K562 (cell line): ENCODE measurements at regions not wholly inside any gene's neighbourhood (a gene's known extent, or its start where the extent isn't known, plus 50 kb on each side); places are given as distances from the start of the nearest gene placed in this dataset.

Experiments
- ATAC-seq: fragments of 200-7000 bp; cut with Tn5 transposase; 3 replicates; pipeline ENCODE4 v1.9.1; 2020; ENCODE audit warnings: moderate library complexity
- BruUV-seq: library from RNA; stranded (reverse); fragments of 400-500 nt; replicated peaks from 2 replicates; lab custom pipeline; 2021; lab: Mats Ljungman, UMichigan
- CTCF ChIA-PET: fragments of 300-600 bp; formaldehyde crosslinking; extraction: SDS; loops from one replicate; lab custom pipeline; 2021; ENCODE audit warnings: low intra/inter-chr PET ratio; lab: Yijun Ruan, JAX
- POLR2A ChIA-PET: fragments of 300-600, 350-650 bp; sonication (Branson Sonifier 250); formaldehyde crosslinking; extraction: SDS; loops from one replicate; lab custom pipeline; 2021; ENCODE audit warnings: antibody characterized with exemption, inconsistent platforms; lab: Yijun Ruan, JAX
- DNase-seq, 4 experiments: peaks; one replicate each; pipeline versions ENCODE4 v3.0.0 to v3.0.0-alpha.2; 2011 to 2018; ENCODE audit warnings: low spot score in 3 of 4, mixed read lengths in 3 of 4; ENCODE audit errors: extremely low read depth in 1 of 4
- FAIRE-seq: peaks from 2 replicates; lab custom pipeline; 2011; peaks lifted over from hg19 to GRCh38; lab: Jason Lieb, UNC
- H2AFZ ChIP-seq: 2 replicates; pipeline ENCODE4 v1.6.0; 2011; ENCODE audit warnings: low read depth, low read length, control low read depth, inconsistent platforms
- H3K27ac ChIP-seq: fragments of 200-600 bp; 3 replicates; pipeline ENCODE4 v1.8.0; 2011; ENCODE audit warnings: low read depth, mild to moderate bottlenecking, control low read depth, inconsistent platforms, low read length, moderate library complexity, mixed read lengths; ENCODE audit errors: extremely low read depth
- H3K27me3 ChIP-seq, 2 experiments: fragments of 300-600 bp in 1 of 2; 2 replicates in 1 of 2; 3 replicates in 1 of 2; pipeline versions ENCODE4 v1.6.0 to v1.8.0; 2011; ENCODE audit warnings: inconsistent platforms in 2 of 2, low read length in 2 of 2, mild to moderate bottlenecking in 1 of 2, mixed read lengths in 1 of 2, moderate library complexity in 1 of 2; ENCODE audit not compliant: control insufficient read depth in 2 of 2, insufficient read depth in 2 of 2
- H3K36me3 ChIP-seq: fragments of 300-600 bp; 3 replicates; pipeline ENCODE4 v1.8.0; 2011; ENCODE audit warnings: mild to moderate bottlenecking, low read length, inconsistent platforms; ENCODE audit not compliant: control insufficient read depth, insufficient read depth
- H3K4me1 ChIP-seq, 2 experiments: fragments of 200-600 bp in 1 of 2; replicated peaks in 1 of 2; 2 replicates in 1 of 2; 3 replicates in 1 of 2; pipeline versions ENCODE4 v1.5.1 to v1.8.0; 2011; ENCODE audit warnings: inconsistent platforms in 2 of 2, low read length in 2 of 2, mild to moderate bottlenecking in 1 of 2, mixed read lengths in 1 of 2, moderate library complexity in 1 of 2; ENCODE audit not compliant: control insufficient read depth in 2 of 2, insufficient read depth in 2 of 2
- H3K4me2 ChIP-seq: 2 replicates; pipeline ENCODE4 v1.6.1; 2011; ENCODE audit warnings: low read length, control low read depth, inconsistent platforms, mixed read lengths; ENCODE audit not compliant: insufficient read depth
- H3K4me3 ChIP-seq: fragments of 200-600 bp; sonication (generic), shearing (Covaris generic); 2 replicates; pipeline ENCODE4 v1.5.1; 2016; ENCODE audit warnings: control low read depth, inconsistent platforms
- H3K79me2 ChIP-seq: fragments of 200-600 bp; 3 replicates; pipeline ENCODE4 v1.8.0; 2011; ENCODE audit warnings: low read length, inconsistent platforms; ENCODE audit not compliant: control insufficient read depth, insufficient read depth
- H3K9ac ChIP-seq, 2 experiments: 2 replicates each; pipeline versions ENCODE4 v1.6.0 to v1.6.1; 2011; ENCODE audit warnings: low read depth in 2 of 2, low read length in 2 of 2, control low read depth in 1 of 2, inconsistent platforms in 1 of 2, mild to moderate bottlenecking in 1 of 2, mixed read lengths in 1 of 2; ENCODE audit not compliant: insufficient read depth in 1 of 2
- H3K9me1 ChIP-seq: one replicate; pipeline ENCODE4 v1.6.0; 2011; ENCODE audit warnings: inconsistent platforms, mild to moderate bottlenecking, low read length, moderate library complexity; ENCODE audit not compliant: control insufficient read depth, insufficient read depth
- H3K9me3 ChIP-seq: replicated peaks from 2 replicates; pipeline ENCODE4 v1.5.1; 2011; ENCODE audit warnings: low read depth, low read length, inconsistent platforms; ENCODE audit not compliant: control insufficient read depth, insufficient read depth
- H4K20me1 ChIP-seq: replicated peaks from 2 replicates; pipeline ENCODE4 v1.6.1; 2011; ENCODE audit warnings: low read length, inconsistent platforms, mixed read lengths; ENCODE audit not compliant: control insufficient read depth, insufficient read depth
- WGBS: fragments of 100-300 bp; shearing (Covaris generic); methylation state at CpG from one replicate; pipeline ENCODE4 v1.1.6; 2016; ENCODE audit warnings: low coverage, mixed read lengths; ENCODE audit not compliant: insufficient coverage; ENCODE audit errors: missing lambda C conversion rate; 5-methylcytosine and 5-hydroxymethylcytosine counted together
- in situ Hi-C: fragments of 300-500 bp; cut with MboI; formaldehyde crosslinking; loops from 4 replicates; pipeline ENCODE4 v1.15.0; 2018; ENCODE audit warnings: inconsistent platforms, mixed read lengths
- intact Hi-C: fragments of 100-400 bp; cut with micrococcal nuclease; formaldehyde crosslinking; loops from 2 replicates; pipeline ENCODE4 v1.14.2; 2022
- TF ChIP-seq, protein P1 (sequence below): sonication (generic); formaldehyde crosslinking; IDR thresholded peaks from 2 replicates; pipeline ENCODE4 v1.8.0; 2022; ENCODE audit warnings: mild to moderate bottlenecking, low read depth, missing genetic modification reagents
- TF ChIP-seq, protein P2 (sequence below), 2 experiments: fragments of 450-650 bp; IDR thresholded peaks; 2 replicates each; pipeline ENCODE4 v1.6.1; 2016
- TF ChIP-seq, protein P3 (sequence below): sonication (generic); formaldehyde crosslinking; IDR thresholded peaks from 2 replicates; pipeline ENCODE4 v1.8.0; 2022; ENCODE audit warnings: missing genetic modification reagents, mild to moderate bottlenecking, borderline replicate concordance

DNA sequence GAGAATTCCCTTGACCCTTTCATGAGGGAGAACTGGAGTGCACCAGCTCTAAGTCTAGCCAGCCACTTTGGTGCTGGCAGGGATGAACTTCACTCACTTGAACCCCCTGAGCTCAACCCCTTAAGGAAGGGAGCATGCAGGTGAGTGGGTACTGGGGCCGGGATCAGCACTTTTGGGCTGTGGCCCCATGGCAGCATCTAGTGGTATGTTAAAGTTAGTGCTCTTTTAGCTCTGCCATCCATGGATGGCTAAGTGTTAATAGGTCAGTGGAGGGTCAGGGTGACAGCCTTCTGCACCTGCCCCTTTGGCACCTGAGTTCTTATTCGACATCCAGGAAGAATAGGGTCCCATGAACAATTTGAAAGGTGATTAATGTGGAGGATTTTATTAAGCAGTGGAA, 689.0 kb upstream of the FSHR start:
- FAIRE-seq (no peak), ATAC-seq (no peak), DNase-seq (no peak)
- Histone ChIP-seq H3K9me1 (no peaks in the 10 kb centered on the region), H3K36me3 (no peaks in the 10 kb centered on the region), H4K20me1 (no peaks in the 10 kb centered on the region), H3K27me3 (no peaks in the 10 kb centered on the region), H3K9me3 (no peaks in the 10 kb centered on the region), H2AFZ (no peak overlapping the region), H3K4me3 (no peak overlapping the region), H3K79me2 (no peaks in the 10 kb centered on the region), H3K4me1 (no peaks in the 10 kb centered on the region), H3K27ac (no peak overlapping the region), H3K4me2 (no peak overlapping the region), H3K9ac (no peak overlapping the region)
- no TSS peak for BruUV-seq
- TF ChIP-seq, protein P1, sequence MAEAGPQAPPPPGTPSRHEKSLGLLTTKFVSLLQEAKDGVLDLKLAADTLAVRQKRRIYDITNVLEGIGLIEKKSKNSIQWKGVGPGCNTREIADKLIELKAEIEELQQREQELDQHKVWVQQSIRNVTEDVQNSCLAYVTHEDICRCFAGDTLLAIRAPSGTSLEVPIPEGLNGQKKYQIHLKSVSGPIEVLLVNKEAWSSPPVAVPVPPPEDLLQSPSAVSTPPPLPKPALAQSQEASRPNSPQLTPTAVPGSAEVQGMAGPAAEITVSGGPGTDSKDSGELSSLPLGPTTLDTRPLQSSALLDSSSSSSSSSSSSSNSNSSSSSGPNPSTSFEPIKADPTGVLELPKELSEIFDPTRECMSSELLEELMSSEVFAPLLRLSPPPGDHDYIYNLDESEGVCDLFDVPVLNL (CRISPR knock-in tag), result no peak
- TF ChIP-seq, protein P2, sequence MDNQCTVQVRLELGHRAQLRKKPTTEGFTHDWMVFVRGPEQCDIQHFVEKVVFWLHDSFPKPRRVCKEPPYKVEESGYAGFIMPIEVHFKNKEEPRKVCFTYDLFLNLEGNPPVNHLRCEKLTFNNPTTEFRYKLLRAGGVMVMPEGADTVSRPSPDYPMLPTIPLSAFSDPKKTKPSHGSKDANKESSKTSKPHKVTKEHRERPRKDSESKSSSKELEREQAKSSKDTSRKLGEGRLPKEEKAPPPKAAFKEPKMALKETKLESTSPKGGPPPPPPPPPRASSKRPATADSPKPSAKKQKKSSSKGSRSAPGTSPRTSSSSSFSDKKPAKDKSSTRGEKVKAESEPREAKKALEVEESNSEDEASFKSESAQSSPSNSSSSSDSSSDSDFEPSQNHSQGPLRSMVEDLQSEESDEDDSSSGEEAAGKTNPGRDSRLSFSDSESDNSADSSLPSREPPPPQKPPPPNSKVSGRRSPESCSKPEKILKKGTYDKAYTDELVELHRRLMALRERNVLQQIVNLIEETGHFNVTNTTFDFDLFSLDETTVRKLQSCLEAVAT (IDR thresholded peaks at IDR 0.05), result no peak
- TF ChIP-seq, protein P3, sequence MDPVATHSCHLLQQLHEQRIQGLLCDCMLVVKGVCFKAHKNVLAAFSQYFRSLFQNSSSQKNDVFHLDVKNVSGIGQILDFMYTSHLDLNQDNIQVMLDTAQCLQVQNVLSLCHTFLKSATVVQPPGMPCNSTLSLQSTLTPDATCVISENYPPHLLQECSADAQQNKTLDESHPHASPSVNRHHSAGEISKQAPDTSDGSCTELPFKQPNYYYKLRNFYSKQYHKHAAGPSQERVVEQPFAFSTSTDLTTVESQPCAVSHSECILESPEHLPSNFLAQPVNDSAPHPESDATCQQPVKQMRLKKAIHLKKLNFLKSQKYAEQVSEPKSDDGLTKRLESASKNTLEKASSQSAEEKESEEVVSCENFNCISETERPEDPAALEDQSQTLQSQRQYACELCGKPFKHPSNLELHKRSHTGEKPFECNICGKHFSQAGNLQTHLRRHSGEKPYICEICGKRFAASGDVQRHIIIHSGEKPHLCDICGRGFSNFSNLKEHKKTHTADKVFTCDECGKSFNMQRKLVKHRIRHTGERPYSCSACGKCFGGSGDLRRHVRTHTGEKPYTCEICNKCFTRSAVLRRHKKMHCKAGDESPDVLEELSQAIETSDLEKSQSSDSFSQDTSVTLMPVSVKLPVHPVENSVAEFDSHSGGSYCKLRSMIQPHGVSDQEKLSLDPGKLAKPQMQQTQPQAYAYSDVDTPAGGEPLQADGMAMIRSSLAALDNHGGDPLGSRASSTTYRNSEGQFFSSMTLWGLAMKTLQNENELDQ (CRISPR knock-in tag), result no peak
- ChIA-PET CTCF (no interaction called here), POLR2A (no interaction called here)
- intact Hi-C loops (no loop called here), in situ Hi-C loops (no loop called here)
- 0% methylated on average over 2 of the region's 2 CpGs for WGBS
